Right lobe of liver (tissue), 4 donors: ENCODE measurements at regions not wholly inside any gene's neighbourhood (a gene's known extent, or its start where the extent isn't known, plus 50 kb on each side); places are given as distances from the start of the nearest gene placed in this dataset.

Experiments
- CTCF ChIP-seq, 4 donors: fragments of 200-600 bp in 3 of 4; fragments of 450-650 bp in 1 of 4; IDR thresholded peaks; one replicate each; pipeline versions ENCODE4 v1.5.1 to v1.8.0; 2016 to 2022; ENCODE audit warnings: antibody characterized with exemption in 4 of 4, mild to moderate bottlenecking in 2 of 4
- POLR2A ChIP-seq: fragments of 450-650 bp; IDR thresholded peaks from one replicate; pipeline ENCODE4 v1.6.1; 2017; ENCODE audit warnings: antibody characterized with exemption, mild to moderate bottlenecking
- donor health status: DM: no; HTN: no; CAD: no.
- donor health status: DM: no; HTN: no; CAD: no.
- donor health status: DM: no; HTN: yes; CAD: no.

- no peak for TF ChIP-seq POLR2A
- no peak for TF ChIP-seq CTCF (IDR thresholded peaks at IDR 0.05)
Measured at GRCh38 chr13:47027780-47028437, 131.1 kb upstream of the HTR2A start.
